22Rv1 (cell line): ENCODE measurements at regions not wholly inside any gene's neighbourhood (a gene's known extent, or its start where the extent isn't known, plus 50 kb on each side); places are given as distances from the start of the nearest gene placed in this dataset.
"Not testable (repeated sequence)": the region's sequence is repeated elsewhere in the genome, so short reads cannot be mapped to it uniquely, and the experiment has no call there.

Experiments used
- H3K27ac ChIP-seq: fragments of 450-650 bp; 2 replicates; pipeline ENCODE4 v1.5.1; 2017
- CTCF ChIP-seq: fragments of 450-650 bp; IDR thresholded peaks from 2 replicates; pipeline ENCODE4 v1.5.1; 2017; ENCODE audit warnings: mild to moderate bottlenecking
- ZFX ChIP-seq: fragments of 450-650 bp; IDR thresholded peaks from 2 replicates; pipeline ENCODE4 v1.6.1; 2017; ENCODE audit warnings: antibody characterized with exemption, borderline replicate concordance

DNA sequence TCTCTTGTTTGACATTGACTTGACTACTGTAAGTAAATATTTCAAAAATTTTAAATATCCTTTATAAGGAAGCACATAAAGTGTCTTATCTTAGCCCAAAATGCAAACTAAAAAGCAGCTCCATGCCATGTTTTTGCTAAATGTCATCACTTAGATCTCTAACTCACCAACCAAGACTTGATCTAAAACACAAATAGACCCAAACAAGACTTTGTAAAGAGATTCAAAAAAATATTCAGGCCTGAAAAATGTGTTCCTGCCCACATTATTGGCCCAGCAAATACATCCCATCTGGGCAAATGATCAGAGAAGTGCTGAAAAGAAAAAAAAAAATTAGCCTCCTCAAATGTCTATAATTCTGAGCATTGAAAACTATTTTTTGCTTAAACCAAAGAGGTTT, 187.6 kb downstream of the MREG start:
- TF ChIP-seq CTCF (no peak), ZFX (no peak)

DNA sequence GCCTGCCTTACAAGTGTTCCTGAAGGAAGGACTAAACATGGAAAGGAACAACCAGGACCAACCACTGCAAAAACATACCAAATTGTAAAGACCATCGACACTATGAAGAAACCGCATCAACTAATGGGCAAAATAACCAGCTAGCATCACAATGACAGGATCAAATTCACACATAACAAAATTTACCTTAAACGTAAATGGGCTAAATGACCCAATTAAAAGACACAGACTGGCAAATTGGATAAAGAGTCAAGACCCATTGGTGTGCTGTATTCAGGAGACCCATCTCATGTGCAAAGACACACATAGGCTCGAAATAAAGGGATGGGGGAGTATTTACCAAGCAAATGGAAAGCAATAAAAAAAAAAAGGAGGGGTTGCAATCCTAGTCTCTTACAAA, 192.1 kb downstream of the MREG start:
- not testable (repeated sequence) for H3K27ac ChIP-seq

More for the DNA sequence above, 187.6 kb downstream of the MREG start:
- no peak overlapping the region for H3K27ac ChIP-seq

DNA sequence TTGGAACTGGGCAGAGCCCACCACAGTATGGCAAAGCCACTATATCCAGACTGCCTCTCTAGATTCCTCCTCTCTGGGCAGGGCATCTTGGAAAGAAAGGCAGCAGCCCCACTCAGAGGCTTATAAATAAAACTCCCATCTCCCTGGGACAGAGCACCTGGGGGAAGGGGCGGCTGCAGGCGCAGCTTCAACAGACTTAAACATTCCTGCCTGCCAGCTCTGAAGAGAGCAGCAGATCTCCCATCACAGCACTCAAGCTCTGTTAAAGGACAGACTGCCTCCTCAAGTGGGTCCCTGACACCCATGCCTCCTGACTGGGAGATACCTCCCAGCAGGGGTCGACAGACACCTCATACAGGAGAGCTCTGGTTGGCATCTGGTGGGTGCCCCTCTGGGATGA, 193.6 kb downstream of the MREG start:
- H3K27ac ChIP-seq: not testable (repeated sequence)

DNA sequence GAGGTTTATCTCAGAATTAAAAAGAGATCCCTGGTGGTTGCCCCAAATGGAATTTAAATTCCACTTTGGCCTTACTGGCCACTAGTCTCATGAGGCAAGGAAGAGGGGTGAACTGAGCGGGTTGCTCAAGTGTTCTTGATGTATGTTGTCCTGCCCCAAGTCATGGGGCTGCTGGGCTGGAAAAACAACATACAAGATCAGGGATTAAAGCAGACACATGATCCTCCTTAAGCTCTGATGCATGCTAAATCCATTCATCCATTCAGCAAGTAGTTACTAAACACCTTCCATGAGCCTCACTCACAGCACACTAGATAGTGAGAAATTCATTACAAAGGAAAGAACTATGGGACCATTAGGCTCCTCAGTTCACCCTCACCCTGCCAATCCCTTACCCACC, 196.3 kb downstream of the MREG start:
- no peak overlapping the region for H3K27ac ChIP-seq
- TF ChIP-seq CTCF (no peak), ZFX (no peak)

DNA sequence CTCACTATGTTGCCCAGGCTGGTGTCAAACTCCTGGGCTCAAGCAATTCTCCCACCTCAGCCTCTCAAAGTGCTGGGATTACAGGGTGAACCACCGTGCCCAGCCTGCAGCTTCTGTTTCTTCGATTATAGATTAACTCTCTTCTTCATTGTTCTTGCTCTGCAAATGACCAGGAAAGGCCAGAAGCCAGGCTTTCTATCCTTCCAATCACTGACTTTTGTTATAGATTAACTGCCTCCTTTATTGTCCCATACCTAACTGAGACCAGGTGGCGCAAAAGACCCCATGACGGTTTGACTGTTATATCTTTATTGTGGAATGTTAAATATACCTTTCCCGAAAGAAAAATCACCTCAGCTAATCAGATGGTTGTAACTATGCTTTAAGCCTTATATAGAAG, 196.9 kb downstream of the MREG start:
- H3K27ac ChIP-seq: no peak overlapping the region
- no peak for TF ChIP-seq CTCF
- TF ChIP-seq ZFX: no peak

DNA sequence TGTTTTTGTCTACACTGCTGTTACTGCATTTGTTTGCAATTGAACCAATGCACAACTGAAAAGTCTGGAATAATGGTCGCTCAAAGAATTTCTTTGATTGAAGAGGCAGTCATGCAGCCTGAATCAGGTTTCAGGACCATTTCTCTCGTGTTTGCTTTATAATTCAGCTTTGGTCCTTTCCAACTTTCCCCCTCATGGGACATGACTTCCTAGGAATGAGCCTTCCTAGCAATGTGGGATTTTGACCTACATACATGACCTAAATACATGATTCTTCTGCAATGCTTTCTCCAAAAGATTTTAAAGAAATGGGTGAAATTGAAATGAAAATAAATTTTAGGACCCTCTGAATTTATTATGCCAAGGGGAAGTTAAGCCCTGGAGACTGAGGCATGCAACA, 197.4 kb downstream of the MREG start:
- TF ChIP-seq CTCF (no peak), ZFX (no peak)
- H3K27ac ChIP-seq: no peak overlapping the region

- TF ChIP-seq CTCF (no peak), ZFX (no peak)
- no peak overlapping the region for H3K27ac ChIP-seq
Measured at GRCh38 chr2:215812966-215813365, 200.4 kb downstream of the MREG start.

DNA sequence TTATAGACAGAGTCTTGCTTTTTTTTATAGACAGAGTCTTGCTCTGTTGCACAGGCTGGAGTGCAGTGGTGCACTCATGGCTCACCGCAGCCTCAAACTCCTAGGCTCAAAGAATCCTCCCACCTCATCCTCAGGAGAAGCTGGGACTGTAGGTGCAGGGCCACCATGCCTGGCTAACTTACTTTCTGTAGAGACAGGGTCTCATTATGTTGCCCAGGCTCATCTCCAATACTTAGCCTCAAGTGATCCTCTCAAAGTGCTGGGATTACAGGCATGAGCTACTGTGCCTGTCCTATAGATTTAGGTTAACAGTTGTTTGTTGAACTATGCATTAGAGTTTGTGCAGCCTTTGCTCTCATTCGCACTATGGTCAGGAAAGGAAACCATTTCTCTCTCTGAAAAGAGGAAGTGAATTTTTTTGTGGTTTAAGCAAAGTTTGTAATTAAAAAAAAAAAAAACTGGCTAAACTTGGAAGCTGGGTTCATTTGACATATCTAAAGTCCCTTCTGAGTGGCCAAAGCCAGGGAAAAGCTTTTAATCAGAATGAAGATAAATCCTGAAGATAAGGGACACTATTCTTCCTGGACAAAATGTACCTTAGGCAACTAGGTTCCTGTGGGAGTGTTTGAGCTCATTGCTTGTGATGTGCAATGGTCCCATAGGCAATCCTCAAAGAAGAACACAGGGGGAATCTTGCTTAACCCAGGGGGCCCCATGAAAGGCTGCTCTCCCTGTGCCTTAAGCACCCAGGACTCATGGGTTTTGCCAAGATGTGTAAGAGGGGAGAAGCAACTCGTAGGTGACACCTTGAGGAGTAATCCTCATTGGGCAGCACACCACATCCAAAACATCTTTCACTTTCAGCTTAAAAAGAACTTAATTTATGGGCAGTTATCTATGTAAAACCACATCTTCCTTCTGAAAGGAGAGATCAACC, 201.7 kb downstream of the MREG start:
- TF ChIP-seq ZFX (no peak), CTCF (no peak)
- no peak overlapping the region for H3K27ac ChIP-seq
